ENCODE measurements at regions not wholly inside any gene's neighbourhood (a gene's known extent, or its start where the extent isn't known, plus 50 kb on each side); places are given as distances from the start of the nearest gene placed in this dataset.

GRCh38 chr12:59252731-59253130, 332.4 kb upstream of the LRIG3 start:
- H3K9ac ChIP-seq (ENCODE audit: low read length), result no peak overlapping the region
- ChIA-PET POLR2A (no interaction called here), RAD21 (ENCODE audit: low non-redundant PET in 1 of 2, low total read pairs in 2 of 2, uncharacterized antibody in 2 of 2, unreplicated experiment in 2 of 2) (no interaction called here), CTCF (no interaction called here)
- intact Hi-C loops (cut with micrococcal nuclease), result no loop called here
- no peak overlapping the region for H3K4me3 ChIP-seq (replicated peaks in 1 of 2; ENCODE audit: low read depth in 1 of 2, low read length in 2 of 2)
- no peak for TF ChIP-seq JUND (IDR thresholded peaks at IDR 0.05)
- no peak for TF ChIP-seq REST (IDR thresholded peaks at IDR 0.05; ENCODE audit: low read depth)
- no peak for TF ChIP-seq SP1 (IDR thresholded peaks at IDR 0.05; ENCODE audit: low read depth)
- no peak for TF ChIP-seq EGR1 (IDR thresholded peaks at IDR 0.05; ENCODE audit: low read depth)
- TF ChIP-seq YY1 (IDR thresholded peaks at IDR 0.05; ENCODE audit: extremely low read depth, insufficient replicate concordance, low read depth, low read length), result no peak
- TF ChIP-seq FOSL1 (IDR thresholded peaks at IDR 0.05; ENCODE audit: low read depth), result no peak
- no peak for TF ChIP-seq ZFX (IDR thresholded peaks at IDR 0.05)
- TF ChIP-seq, protein P1, sequence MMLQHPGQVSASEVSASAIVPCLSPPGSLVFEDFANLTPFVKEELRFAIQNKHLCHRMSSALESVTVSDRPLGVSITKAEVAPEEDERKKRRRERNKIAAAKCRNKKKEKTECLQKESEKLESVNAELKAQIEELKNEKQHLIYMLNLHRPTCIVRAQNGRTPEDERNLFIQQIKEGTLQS (IDR thresholded peaks at IDR 0.05), result no peak
- TF ChIP-seq ZNF274 (IDR thresholded peaks at IDR 0.05; ENCODE audit: low read depth, low read length), result no peak
- TF ChIP-seq TCF7L2 (IDR thresholded peaks at IDR 0.05; ENCODE audit: borderline replicate concordance, extremely low read depth, insufficient read depth, insufficient read length), result no peak
- TF ChIP-seq MAX (IDR thresholded peaks at IDR 0.05), result no peak
- no peak for TF ChIP-seq SRF (IDR thresholded peaks at IDR 0.05; ENCODE audit: low read depth)
- peaks cover 0 to 8% of the 10 kb centered on the region in 2 experiments; a peak in 1 of 4 replicates for H3K9me3 ChIP-seq (ENCODE audit: control insufficient read depth in 1 of 2, insufficient read depth in 1 of 2, low read depth in 1 of 2, low read length in 2 of 2)
- no peaks in the 10 kb centered on the region for H3K79me2 ChIP-seq (ENCODE audit: insufficient read depth, low read length)
- no peak overlapping the region for H2AFZ ChIP-seq (ENCODE audit: low read depth, low read length, poor library complexity, severe bottlenecking)
- H3K9me2 ChIP-seq (ENCODE audit: insufficient read depth), result no peaks in the 10 kb centered on the region
- no peaks in the 10 kb centered on the region for H3K36me3 ChIP-seq (ENCODE audit: control insufficient read depth in 1 of 2, insufficient read depth in 2 of 2, low read length in 2 of 2)
- no peaks in the 10 kb centered on the region for H3K27me3 ChIP-seq (ENCODE audit: insufficient read depth, low read length)
- DNase-seq (ENCODE audit: low read depth, low spot score) (no peak), ATAC-seq (no peak)
- H3K27ac ChIP-seq (ENCODE audit: low read depth, low read length), result no peak overlapping the region
- BruUV-seq (replicated peaks), result no TSS peak
- H4K20me1 ChIP-seq (ENCODE audit: insufficient read depth), result no peaks in the 10 kb centered on the region
- no peaks in the 10 kb centered on the region for H3K4me1 ChIP-seq (ENCODE audit: control insufficient read depth in 1 of 2, insufficient read depth in 2 of 2, low read length in 2 of 2)
- H3K4me2 ChIP-seq (ENCODE audit: low read length), result no peak overlapping the region
